NCI-H526 (cell line): ENCODE measurements at regions not wholly inside any gene's neighbourhood (a gene's known extent, or its start where the extent isn't known, plus 50 kb on each side); places are given as distances from the start of the nearest gene placed in this dataset.
"Not testable (repeated sequence)": the region's sequence is repeated elsewhere in the genome, so short reads cannot be mapped to it uniquely, and the experiment has no call there.

Experiments
- DNase-seq, 2 experiments: peaks; one replicate each; lab custom pipeline; 2025; lab: John Stamatoyannopoulos, UW

DNA sequence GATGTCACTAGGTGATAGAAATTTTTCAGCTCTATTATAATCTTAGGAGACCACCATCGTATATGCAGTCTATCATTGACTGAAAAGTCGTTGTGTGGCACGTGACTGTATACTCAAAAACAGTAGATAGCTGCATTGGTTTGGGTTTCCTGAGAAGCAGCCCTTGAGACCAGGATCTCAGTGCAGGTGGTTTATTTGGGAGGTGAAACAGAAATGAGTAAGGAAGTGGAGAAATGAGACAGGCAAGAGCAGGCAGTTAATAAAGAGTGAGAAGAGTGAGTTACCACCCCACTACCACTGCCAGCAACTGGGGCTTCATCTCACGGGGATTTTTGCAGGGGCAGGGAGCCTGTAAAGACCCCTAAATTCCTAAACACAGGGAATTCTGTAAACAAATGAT, 221.0 kb downstream of the SHQ1 start:
- DNase-seq = no peak

DNA sequence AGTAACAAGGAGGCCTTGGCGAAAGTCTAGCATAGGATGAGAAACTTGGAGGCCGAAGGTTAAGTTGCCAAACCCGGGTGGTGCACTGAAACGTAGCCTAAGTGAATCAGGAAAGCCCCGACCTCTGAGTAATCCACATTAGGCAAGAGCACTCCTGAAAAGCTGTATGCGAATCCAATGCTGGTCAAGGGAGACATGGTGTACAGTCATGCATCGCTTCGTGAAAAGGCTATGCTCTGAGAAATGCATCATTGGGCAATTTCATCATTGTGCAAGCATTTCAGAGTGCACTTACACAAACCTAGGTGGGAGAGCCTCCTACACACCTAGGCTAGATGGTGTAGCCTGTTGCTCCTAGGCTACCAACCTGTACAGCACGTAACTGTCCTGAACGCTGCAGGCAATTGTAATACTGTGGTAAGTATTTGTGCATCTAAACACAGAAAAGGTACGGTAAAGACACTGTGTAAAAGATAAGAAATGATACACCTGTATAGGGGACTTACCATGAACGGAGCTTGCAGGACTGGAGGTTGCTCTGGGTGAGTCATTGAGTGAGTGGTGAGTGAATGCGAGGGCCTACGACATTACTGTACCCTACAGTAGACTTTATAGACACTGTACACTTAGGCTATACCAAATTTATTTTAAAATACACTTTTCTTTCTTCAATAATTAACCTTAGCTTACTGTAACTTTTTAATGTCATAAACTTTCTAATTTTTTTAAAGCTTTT, 222.5 kb downstream of the SHQ1 start:
- no peak for DNase-seq

DNA sequence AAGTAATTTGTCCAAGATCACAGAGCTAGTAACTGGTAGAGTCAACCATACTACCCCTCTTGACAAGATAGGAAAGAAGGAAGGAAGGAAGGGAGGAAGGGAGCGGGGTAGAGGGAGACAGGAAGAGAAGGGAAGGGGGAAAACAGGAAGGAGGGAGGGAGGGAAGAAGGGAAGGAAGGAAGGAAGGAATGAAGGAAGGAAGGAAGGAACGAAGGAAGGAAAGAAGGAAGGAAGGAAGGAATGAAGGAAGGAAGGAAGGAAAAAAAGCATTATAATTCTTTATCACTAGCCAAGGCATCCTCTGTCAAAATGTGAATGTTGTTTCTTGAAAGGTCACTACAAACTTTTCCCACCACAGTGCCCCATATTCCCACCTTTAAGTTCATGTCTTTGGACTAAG, 223.6 kb downstream of the SHQ1 start:
- DNase-seq = no peak

DNA sequence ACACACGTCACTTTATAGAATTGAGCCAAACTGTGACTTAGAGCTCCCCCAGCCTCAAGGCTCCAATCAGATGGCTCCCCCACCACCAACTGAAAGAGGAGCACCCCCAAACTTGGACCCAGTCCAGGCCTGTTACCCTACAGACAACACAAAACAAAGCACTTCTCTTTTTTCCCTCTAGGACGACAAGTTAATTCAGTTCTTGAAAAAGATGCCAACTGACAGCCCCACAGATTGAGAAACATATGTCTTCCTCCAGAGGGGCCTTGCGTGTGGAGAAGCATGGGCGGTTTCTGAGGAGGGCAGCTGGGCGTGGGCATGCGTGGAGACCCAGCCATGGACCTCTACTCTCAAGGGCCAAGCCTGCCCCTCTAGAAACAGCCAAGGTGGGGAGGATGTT, 229.5 kb downstream of the SHQ1 start:
- DNase-seq = no peak

DNA sequence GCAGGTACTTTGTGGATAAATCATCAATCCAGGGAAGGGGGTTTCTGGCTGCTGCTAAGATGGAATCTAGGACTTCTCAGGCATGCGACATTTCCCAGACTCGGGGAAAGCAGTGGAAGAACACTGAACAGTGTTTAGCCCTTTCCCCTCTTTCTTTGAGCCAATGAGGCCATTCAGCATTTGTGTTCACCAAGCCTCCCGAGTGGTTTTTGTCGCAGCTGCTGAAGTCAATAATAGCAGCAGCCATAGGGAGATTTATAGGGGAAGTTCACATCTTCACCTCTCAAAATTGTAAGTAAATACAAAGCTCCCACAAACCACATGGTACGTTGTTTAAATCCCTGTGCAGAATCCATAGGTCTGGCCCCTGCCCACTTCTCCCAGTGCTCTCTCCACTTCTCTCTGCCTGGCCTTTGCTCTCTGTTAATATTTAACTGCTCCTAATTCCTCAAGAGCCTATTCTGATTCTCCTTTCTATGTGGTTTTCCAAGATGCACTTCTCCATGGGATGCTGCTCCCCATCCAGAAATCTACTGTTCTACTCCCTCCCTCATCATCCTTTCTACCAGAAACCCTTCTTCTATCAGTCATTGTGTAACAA, 230.7 kb downstream of the SHQ1 start:
- no peak for DNase-seq

DNA sequence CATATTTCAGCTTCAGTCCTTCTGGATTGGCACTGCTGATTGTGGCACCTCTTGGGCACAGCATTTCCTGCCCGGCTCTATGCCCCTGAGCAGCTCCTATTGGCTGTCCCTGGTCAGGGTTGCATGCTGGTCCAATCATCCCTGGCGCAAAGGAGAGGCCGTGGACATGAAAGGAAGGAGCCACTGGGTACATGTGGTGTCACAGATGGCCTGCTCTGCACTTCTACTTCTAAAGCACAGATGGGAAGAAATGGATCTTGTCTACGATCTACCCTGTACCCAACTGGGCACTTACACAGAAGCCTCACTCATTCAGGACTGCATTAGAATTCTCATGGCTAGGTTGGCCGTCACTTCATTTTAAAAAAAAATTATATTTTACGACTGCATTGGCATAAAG, 232.5 kb downstream of the SHQ1 start:
- no peak for DNase-seq

DNA sequence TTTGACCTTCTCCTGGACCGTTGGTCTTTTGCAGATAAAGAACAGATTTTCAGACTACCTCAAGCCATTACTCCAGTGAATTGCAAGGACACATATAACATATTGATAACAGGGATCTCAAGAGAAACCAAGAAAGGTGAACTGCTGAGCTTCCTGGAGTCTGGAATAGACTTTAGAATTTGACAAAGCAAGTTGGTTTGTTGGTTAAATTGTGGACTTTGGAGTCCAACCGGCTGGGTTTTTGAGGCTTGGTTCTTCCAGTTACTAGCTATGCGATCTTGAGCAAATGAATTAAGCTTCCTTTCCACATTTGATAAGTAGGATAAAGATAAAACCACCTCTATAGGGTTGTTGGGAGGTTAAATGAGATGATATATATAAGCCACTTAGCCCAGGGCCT, 233.1 kb downstream of the SHQ1 start:
- DNase-seq = no peak

DNA sequence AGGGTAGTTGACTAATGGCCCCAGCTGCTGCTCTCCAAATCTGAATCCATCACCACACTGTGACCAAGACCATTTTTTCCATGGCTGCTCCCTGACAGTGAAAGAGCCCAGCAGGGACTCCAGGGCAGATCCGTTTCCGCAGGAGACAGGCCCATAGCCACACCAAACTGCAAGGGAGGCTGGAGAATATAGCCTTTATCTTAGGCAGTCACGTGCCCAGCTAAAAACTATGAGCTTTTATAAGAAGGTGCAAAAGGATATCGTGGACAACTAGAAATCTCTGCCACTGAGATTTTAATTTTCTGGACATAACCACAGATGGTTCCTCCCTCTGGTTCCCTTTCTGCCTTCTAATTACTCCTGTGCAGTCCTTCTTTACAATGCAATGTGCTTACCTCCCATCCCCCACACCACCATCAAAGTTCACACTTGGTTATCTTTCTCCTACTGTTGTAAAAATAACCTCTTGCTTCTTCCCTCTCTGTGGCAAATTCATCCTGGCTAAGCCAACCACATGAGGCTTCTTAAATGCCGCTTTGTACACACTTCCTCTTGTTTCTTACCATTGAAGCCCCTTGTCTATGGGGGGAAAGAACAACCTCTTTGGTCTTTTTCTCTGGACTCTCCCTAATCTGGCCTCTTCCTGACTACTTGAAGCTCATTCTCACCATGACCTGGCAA, 233.7 kb downstream of the SHQ1 start:
- DNase-seq = no peak

DNA sequence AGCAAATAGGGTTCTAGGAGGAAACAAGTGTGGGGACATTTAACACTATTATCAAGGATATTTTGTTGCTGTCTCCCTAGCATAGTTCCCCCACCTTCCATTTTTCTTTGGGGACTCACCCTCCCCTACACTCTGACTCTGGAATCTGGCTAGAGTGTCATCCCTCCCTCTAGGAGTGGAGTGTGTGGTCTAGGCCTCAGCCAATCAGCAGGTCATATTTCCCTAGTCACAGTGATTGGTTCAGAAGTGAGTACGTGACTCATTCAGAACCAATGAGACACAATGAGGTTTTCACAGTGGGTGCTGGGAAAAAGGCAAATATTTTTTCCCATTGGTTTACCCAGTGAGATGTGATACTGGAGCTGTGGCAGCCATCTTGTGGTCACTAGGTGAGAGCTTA, 234.4 kb downstream of the SHQ1 start:
- no peak for DNase-seq

DNA sequence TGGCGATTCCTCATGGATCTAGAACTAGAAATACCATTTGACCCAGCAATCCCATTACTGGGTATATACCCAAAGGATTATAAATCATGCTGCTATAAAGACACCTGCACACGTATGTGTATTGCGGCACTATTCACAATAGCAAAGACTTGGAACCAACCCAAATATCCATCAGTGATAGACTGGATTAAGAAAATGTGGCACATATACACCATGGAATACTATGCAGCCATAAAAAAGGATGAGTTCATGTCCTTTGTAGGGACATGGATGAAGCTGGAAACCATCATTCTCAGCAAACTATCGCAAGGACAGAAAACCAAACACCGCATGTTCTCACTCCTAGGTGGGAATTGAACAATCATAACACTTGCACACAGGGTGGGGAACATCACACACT, 239.1 kb downstream of the SHQ1 start:
- DNase-seq = not testable (repeated sequence)

DNA sequence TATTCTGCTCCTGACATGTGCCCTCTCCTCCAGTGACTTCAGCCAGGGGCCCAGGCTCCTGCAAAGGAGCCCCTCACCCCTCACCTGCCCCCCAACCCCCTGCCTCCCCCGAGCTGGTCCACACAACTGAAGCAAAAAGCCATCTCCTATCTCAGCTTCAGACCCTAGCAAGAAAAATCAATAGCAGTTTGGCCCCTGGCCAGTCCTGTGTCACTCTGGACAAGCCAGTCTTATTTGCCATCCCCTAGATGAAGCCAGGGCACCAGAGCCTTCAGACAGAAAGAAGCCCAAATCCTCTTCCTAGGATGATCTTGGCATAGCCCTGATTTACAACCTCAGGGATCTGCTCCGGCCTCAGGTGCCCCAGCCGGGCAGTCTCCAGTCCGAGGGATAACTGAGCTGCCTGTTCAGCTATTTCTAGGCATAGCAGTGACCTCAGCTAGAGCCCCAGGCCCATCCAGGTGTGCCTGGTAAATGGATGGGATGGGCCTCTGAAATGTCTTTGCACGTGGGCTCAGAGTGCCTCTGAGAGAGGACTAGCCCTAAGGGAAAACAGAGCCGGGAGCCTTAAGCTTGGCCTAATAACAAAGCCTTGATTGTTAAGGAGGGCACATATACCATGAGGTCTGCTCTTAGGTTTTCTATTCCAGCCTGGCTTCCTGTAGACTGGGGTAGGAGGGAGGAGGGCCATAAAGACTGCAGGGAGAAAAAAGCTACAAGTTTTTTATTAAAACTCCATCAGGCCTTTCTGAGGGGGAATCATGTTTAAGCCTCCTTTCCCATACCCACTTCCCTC, 242.0 kb downstream of the SHQ1 start:
- peak in 1 of 2 experiments; percentile 19 for DNase-seq

DNA sequence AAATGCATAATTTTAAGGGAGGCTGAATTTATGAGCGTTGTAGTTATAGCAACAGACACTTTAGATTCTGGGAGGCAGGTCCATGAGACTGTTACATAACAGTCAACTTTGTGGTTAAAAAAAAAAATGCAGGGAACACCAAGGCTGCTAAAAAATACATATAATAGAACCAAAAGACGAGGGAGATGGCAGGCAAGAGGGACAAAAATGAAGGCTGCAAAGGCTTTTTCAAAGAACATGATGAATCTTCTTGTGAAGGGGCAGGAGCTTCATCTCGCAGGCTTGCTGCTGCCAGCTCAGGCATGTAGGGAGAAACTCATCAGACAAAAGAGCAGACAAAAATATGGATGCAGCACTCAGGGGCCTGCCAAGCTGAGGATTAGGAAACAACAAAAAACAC, 243.9 kb downstream of the SHQ1 start:
- DNase-seq = no peak

DNA sequence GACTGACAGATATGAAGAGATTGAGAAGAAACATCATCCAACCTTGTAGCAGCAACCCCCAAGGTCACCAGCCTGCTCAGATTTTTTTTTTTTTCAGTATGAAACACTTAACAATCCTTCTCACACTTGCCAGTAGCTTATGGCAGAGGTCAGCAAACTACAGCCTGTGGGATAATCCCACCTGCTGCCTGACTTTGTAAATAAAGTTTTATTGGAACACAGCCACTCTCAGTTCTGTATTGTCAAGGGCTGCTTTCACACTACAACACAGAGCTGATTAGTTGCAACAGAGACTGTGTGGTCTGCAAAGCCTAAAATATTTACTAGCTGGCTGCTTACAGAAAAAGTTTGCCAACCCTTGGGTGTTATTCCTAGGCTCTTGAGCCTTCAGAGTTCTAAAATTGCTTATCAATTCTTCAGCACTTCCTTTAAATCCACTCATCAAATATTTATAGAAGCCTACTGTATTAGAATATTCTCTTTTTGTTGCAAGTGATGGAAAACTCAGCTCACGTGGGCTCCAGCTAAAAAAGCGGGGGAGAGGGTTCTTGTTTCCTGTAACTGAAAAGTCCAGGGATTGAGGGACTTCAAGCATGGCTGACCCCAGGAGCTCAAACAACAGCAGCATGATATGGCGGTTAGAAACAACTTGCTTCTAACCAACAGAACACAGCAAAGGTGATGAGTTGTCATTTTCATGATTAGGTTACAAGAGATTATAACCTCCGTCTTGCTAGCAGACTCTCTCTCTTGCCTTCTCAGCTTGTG, 246.1 kb downstream of the SHQ1 start:
- no peak for DNase-seq

DNA sequence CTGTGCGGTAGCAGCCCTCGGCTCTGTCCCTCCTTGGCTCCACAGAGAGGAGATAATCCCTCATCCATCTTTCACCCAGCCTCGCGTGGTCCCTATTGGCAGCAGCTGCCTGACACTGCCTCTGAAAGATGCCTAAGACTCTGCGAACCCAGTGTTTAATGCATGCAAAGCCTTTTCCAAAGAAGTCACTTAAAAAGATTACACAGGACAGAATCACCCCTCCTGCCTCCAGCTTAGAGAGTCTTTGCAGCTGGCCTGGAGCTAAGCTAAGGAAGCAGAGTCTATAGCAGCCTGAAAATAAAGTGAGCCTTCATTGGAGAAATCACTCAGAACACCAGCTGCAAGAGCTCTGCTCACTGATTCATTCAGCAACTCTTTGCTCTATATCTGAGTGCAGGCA, 247.2 kb downstream of the SHQ1 start:
- DNase-seq = no peak

DNA sequence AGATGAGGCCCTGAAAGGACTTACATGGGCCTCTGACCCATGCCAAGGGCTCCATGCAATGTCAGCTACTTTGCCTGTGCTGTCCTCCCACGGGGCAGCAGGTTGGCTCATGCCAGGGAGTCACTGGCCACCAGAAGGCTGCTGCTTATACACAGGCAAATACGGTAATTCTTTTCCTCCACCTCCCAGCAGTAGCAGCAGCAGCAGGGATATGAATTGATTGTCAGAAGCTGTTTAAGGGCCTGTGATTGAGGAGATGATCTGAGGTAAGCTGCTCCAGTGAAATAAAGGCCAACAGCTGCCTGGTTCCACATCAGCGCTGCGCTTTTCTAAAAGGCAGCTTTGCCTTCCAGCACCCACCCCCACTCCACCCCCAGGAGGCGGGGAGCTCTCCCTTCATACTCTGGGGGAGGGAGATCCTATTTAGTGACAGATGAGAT, 250.5 kb downstream of the SHQ1 start:
- peak in 1 of 2 experiments; percentile 24 for DNase-seq

DNA sequence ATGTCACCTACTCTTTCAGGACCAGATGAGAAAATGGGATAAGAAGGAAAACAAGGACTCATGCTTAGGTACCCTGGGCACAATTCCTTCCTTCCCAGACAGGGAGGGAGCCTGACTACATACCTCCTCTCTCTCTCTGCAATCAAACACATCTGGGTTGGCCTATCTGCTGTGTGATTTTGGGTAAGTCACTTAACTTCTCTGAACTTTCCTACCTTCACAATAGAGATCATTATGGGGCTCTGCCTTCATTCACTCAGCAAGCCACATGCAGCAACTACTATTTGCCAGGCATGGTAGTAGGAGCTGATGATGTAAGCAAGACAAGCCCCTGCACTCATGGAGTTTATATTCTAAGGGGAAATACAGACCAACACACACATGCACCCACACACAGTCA, 251.2 kb downstream of the SHQ1 start:
- DNase-seq = no peak

DNA sequence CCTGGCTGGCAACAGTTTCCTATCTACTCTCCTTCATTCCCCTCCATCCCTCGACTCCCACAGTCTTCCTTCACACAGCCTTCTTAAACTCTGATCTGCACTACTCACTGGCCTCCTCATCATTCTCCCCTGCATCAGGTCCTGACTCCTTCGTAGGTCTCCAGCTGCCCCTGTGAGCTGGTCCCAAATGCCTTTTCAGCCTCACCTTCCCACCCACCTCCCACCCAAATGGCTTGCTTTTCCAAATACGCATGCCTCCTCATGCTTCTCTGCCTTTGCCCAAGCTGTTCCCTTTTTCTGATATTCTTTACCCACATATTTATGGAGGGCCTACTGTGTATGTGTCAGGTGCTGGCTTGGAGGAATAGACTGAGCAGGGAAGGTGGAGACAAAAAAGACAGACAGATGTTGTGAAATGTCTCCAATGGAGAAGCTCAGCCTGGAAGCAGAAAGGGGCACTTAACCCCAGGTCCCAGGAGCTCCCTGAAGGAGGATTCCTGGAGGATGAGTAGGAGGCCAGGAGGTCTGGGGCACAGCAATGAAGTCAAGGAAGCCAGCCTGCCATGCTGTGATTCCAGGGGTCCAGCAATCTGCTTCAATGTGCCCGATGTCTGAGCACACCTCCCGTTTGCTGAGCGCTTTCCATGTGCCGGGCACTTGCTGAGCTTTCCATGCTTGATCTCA, 252.2 kb downstream of the SHQ1 start:
- no peak for DNase-seq

DNA sequence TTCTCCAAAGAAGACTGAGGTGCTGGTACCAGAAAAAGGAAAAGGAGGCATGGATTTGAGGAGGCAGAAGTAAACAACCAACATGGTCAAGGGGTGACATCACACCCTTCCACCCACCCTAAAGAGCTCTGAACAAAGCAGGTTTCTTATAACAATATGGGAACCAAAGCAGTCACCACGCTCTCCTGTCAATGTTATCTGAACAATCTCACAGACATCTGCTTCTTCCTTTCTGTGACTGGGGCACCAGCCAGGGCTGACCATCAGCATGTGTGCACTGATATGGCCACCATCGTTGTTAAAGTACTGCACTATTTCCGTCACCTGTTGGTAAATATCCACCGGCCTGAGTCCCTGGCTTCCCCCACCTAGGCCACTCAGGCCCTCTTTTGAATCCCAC, 252.9 kb downstream of the SHQ1 start:
- DNase-seq = no peak

DNA sequence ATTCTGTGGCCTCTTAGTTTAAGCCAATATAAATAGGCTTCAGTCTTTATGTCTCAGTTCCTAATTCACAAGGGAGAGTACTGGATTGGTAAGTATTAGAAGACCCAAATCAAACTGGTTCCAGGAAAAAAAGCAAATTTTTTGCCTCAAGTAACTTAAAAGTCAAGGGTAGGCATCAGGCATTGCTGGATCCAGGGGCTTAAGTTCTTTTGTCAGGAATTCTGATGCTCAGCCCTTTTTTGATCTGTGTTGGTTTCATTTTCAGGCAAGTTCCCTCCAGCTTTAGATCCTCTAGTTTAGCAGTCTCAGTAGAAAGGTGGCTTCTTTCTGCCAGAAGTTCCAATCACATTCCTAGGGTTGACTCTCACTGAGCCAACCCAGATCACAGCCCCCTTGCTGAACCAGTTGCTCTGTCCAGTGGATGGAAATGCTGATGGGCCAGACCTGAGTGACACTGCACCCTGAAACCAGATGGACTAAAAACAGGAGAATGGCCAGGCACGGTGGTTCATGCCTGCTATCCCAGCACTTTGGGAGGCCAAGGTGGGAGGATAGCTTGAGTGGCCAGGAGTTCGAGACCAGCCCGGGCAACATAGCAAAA, 253.5 kb downstream of the SHQ1 start:
- no peak for DNase-seq

DNA sequence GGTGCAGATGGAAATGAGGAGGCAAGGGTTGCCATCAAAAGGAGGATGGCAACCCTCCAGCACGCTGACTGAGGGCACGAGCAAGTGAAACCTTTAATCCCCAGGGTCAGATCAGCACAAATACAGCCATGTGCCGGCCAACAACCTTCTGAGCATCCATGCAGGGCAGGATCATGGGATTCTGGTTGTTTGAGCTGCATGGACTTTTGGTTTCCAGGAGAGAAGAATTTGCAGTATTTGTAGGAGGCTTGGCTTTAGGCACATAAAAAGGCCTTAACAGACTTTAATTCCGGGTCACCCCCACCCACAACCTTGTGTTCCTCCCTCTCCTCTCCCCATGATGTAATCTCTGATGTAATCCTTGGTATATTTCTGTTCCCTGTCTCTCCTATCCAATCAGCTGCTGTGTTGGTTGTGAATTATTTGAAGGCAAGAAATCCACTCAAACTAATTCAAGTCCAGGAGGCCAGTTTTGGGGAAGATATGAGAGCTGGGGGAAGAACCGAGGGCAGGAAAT, 254.3 kb downstream of the SHQ1 start:
- DNase-seq = no peak
